Choroid plexus epithelial cell (primary cell): ENCODE measurements at regions not wholly inside any gene's neighbourhood (a gene's known extent, or its start where the extent isn't known, plus 50 kb on each side); places are given as distances from the start of the nearest gene placed in this dataset.
A peak's percentile ranks its signal among the peaks of the same experiment; 100 is the strongest.
"Not testable (repeated sequence)": the region's sequence is repeated elsewhere in the genome, so short reads cannot be mapped to it uniquely, and the experiment has no call there.

Experiments used
- DNase-seq: peaks from one replicate; pipeline ENCODE4 v3.0.0-alpha.2; 2010; ENCODE audit warnings: low read depth
- H3K4me3 ChIP-seq: 2 replicates; pipeline ENCODE4 v1.5.1; 2011; ENCODE audit warnings: low read depth, mild to moderate bottlenecking, control low read depth, low read length, moderate library complexity
- CTCF ChIP-seq: conservative IDR thresholded peaks from 2 replicates; pipeline ENCODE4 v1.5.1; 2011; ENCODE audit warnings: low read depth, mild to moderate bottlenecking, control low read depth, inconsistent platforms, low read length, moderate library complexity

- no peak overlapping the region for H3K4me3 ChIP-seq
- TF ChIP-seq CTCF, result no peak
- no peak for DNase-seq
Observed at GRCh38 chr6:95877480-95877879, 138.3 kb upstream of the FUT9 start.

- no peak for TF ChIP-seq CTCF
- H3K4me3 ChIP-seq, result no peak overlapping the region
- no peak for DNase-seq
Observed at GRCh38 chr6:95879856-95880255, 135.9 kb upstream of the FUT9 start.

GRCh38 chr6:95882371-95882770, 133.4 kb upstream of the FUT9 start:
- no peak for DNase-seq
- no peak for TF ChIP-seq CTCF
- no peak overlapping the region for H3K4me3 ChIP-seq

GRCh38 chr6:95888711-95889110, 127.1 kb upstream of the FUT9 start:
- not testable (repeated sequence) for DNase-seq, H3K4me3 ChIP-seq

- no peak for DNase-seq
- TF ChIP-seq CTCF, result no peak
- no peak overlapping the region for H3K4me3 ChIP-seq
Observed at GRCh38 chr6:95905132-95905531, 110.6 kb upstream of the FUT9 start.

GRCh38 chr6:95917034-95917433, 98.7 kb upstream of the FUT9 start:
- no peak for DNase-seq
- H3K4me3 ChIP-seq, result no peak overlapping the region
- TF ChIP-seq CTCF, result no peak

GRCh38 chr6:95923518-95923917, 92.3 kb upstream of the FUT9 start:
- no peak overlapping the region for H3K4me3 ChIP-seq
- TF ChIP-seq CTCF, result peak; percentile 13
- no peak for DNase-seq

GRCh38 chr6:95935736-95936135, 80.0 kb upstream of the FUT9 start:
- no peak for TF ChIP-seq CTCF
- no peak for DNase-seq
- H3K4me3 ChIP-seq, result no peak overlapping the region
